Thoracic aorta (tissue), 2 donors: ENCODE measurements at regions not wholly inside any gene's neighbourhood (a gene's known extent, or its start where the extent isn't known, plus 50 kb on each side); places are given as distances from the start of the nearest gene placed in this dataset.

ENCODE experiments used
- ATAC-seq: fragments of 150-250 bp; one replicate; pipeline ENCODE4 v1.8.0; 2017; ENCODE audit warnings: low read depth; ENCODE audit not compliant: insufficient number of reproducible peaks, low FRiP score
- DNase-seq: peaks from one replicate; pipeline ENCODE4 v3.0.0-alpha.2; 2020; ENCODE audit warnings: low spot score
- H3K27ac ChIP-seq, 2 donors: fragments of 200-600 bp; sonication (generic); 1 replicate in 1 of 2; 2 replicates in 1 of 2; pipeline ENCODE4 v1.5.1; 2016; ENCODE audit warnings: mild to moderate bottlenecking in 2 of 2, moderate library complexity in 2 of 2
- H3K27me3 ChIP-seq: fragments of 200-600 bp; sonication (generic); replicated peaks from 2 replicates; pipeline ENCODE4 v1.6.0; 2016; ENCODE audit warnings: mild to moderate bottlenecking; ENCODE audit not compliant: insufficient read depth
- H3K36me3 ChIP-seq: fragments of 200-600 bp; sonication (generic); one replicate; pipeline ENCODE4 v1.5.1; 2016
- H3K4me1 ChIP-seq, 2 donors: fragments of 200-600 bp; sonication (generic); 1 replicate in 1 of 2; 2 replicates in 1 of 2; pipeline versions ENCODE4 v1.5.1 to v1.6.0; 2016; ENCODE audit warnings: low read depth in 2 of 2, mild to moderate bottlenecking in 1 of 2; ENCODE audit not compliant: control insufficient read depth in 1 of 2
- H3K4me3 ChIP-seq: fragments of 200-600 bp; sonication (generic); 2 replicates; pipeline ENCODE4 v1.5.1; 2016; ENCODE audit warnings: mild to moderate bottlenecking
- H3K9me3 ChIP-seq: fragments of 200-600 bp; sonication (generic); 2 replicates; pipeline ENCODE4 v1.5.1; 2016
- TF ChIP-seq, protein P1 (sequence below): fragments of 200-600 bp; sonication (generic); IDR thresholded peaks from one replicate; pipeline ENCODE4 v1.5.1; 2019; ENCODE audit warnings: antibody characterized with exemption

DNA sequence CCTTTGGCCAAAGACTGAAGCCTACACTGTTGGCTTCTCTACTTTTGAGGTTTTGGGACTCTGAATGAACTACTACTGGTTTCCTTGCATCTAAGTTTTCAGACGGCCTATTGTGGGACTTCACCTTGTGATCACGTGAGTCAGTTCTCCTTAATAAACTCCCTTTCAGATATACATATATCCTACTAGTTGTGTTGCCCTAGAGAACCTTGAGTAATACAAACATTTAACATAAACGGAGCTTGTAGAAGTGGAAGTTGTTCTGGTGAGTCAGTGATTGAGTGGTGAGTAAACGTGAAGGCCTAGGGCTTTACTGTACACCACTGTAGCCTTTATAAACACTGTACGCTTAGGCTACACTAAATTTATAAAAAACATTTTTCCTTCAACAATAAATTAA lies 107.2 kb upstream of the CDH2 start:
- H3K4me1 ChIP-seq, result no peaks in the 10 kb centered on the region
- DNase-seq, result no peak
- no peaks in the 10 kb centered on the region for H3K36me3 ChIP-seq
- H3K27ac ChIP-seq, result no peak overlapping the region
- H3K9me3 ChIP-seq, result no peaks in the 10 kb centered on the region
- no peak overlapping the region for H3K4me3 ChIP-seq
- TF ChIP-seq, protein P1, sequence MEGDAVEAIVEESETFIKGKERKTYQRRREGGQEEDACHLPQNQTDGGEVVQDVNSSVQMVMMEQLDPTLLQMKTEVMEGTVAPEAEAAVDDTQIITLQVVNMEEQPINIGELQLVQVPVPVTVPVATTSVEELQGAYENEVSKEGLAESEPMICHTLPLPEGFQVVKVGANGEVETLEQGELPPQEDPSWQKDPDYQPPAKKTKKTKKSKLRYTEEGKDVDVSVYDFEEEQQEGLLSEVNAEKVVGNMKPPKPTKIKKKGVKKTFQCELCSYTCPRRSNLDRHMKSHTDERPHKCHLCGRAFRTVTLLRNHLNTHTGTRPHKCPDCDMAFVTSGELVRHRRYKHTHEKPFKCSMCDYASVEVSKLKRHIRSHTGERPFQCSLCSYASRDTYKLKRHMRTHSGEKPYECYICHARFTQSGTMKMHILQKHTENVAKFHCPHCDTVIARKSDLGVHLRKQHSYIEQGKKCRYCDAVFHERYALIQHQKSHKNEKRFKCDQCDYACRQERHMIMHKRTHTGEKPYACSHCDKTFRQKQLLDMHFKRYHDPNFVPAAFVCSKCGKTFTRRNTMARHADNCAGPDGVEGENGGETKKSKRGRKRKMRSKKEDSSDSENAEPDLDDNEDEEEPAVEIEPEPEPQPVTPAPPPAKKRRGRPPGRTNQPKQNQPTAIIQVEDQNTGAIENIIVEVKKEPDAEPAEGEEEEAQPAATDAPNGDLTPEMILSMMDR, result no peak
- no peaks in the 10 kb centered on the region for H3K27me3 ChIP-seq
- no peak for ATAC-seq

- no peaks in the 10 kb centered on the region for H3K9me3 ChIP-seq
- ATAC-seq (no peak), DNase-seq (no peak)
- TF ChIP-seq, protein P1, result no peak
- H3K4me3 ChIP-seq, result no peak overlapping the region
- H3K27ac ChIP-seq, result no peak overlapping the region
- H3K27me3 ChIP-seq, result no peaks in the 10 kb centered on the region
- H3K4me1 ChIP-seq, result no peaks in the 10 kb centered on the region
- H3K36me3 ChIP-seq, result no peaks in the 10 kb centered on the region
These were observed 104.5 kb upstream of the CDH2 start for GRCh38 chr18:28281400-28281799.

GRCh38 chr18:28269750-28270149 lies 92.8 kb upstream of the CDH2 start:
- H3K36me3 ChIP-seq, result no peaks in the 10 kb centered on the region
- ATAC-seq, result no peak

DNA sequence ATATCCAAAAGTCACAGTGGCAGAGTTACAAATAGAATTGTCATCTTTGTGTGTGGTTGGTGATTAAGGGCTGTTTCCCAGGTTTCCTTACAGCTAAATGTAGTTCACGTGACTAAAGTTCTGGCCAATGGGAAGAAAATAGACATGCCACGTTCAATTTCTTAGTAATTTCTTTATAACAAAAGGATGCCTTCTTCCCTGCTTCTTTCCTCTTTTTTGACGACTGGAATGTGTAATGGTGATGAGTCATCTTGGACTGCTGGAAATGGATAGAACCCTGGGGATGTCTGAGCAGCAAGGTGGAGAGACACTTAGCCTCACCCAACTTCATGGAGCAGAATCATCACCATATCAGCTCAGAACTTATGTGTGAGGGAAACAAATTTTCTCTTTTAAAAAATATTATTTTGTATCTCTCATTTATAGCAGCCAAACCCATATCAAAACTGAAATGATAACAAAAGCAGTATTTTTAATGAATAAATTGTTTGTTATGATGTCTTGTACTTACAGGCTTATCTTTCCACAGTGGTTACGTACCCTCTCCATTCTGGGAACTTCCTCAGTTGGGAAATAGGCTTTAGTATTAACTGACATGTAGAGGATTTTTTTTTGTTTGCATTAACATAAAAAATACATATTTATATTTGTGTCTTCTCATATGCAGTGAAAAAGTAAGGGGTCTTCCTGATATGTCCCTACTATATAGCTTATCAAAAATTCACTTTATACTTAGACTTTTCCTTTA lies 91.1 kb upstream of the CDH2 start:
- no peak for DNase-seq
- Histone ChIP-seq H3K4me1 (no peaks in the 10 kb centered on the region), H3K27me3 (no peaks in the 10 kb centered on the region), H3K27ac (no peak overlapping the region), H3K36me3 (no peaks in the 10 kb centered on the region), H3K4me3 (no peak overlapping the region), H3K9me3 (no peaks in the 10 kb centered on the region)
- TF ChIP-seq, protein P1, result no peak
- ATAC-seq, result no peak

More at GRCh38 chr18:28269750-28270149, 92.8 kb upstream of the CDH2 start:
- DNase-seq, result no peak
- no peaks in the 10 kb centered on the region for H3K27me3 ChIP-seq
- TF ChIP-seq, protein P1, result no peak
- no peaks in the 10 kb centered on the region for H3K9me3 ChIP-seq
- no peak overlapping the region for H3K4me3 ChIP-seq
- no peak overlapping the region for H3K27ac ChIP-seq
- H3K4me1 ChIP-seq, result no peaks in the 10 kb centered on the region

- DNase-seq (no peak), ATAC-seq (no peak)
- TF ChIP-seq, protein P1, result no peak
- Histone ChIP-seq H3K27me3 (no peaks in the 10 kb centered on the region), H3K27ac (no peak overlapping the region), H3K4me1 (no peaks in the 10 kb centered on the region), H3K4me3 (no peak overlapping the region), H3K9me3 (no peaks in the 10 kb centered on the region), H3K36me3 (no peaks in the 10 kb centered on the region)
These were observed 90.3 kb upstream of the CDH2 start for GRCh38 chr18:28267276-28267675.
